ENCODE measurements at regions not wholly inside any gene's neighbourhood (a gene's known extent, or its start where the extent isn't known, plus 50 kb on each side); places are given as distances from the start of the nearest gene placed in this dataset.

GRCh38 chr10:7501157-7501556 lies 90.3 kb upstream of the SFMBT2 start:
- peaks cover 0 to 6% (median 0%) of the 10 kb centered on the region in 8 donors for H3K9me3 ChIP-seq
- no peak overlapping the region for H3K4me3 ChIP-seq
- H3K36me3 ChIP-seq: no peaks in the 10 kb centered on the region
- no peaks in the 10 kb centered on the region for H3K27me3 ChIP-seq (replicated peaks in 1 of 7)
- no peak for DNase-seq
- intact Hi-C loops (cut with DNase I; ENCODE audit: low total_unique reads): no loop called here
- no peak for TF ChIP-seq POLR2A (IDR thresholded peaks at IDR 0.05)
- TF ChIP-seq POLR2AphosphoS5 (IDR thresholded peaks at IDR 0.05): peak in 1 of 3 donors; percentile 11
- peaks cover 0 to 14% (median 5%) of the 10 kb centered on the region in 6 donors for H3K4me1 ChIP-seq
- H3K27ac ChIP-seq: no peak overlapping the region
- 57 to 72% (median 59%) methylated on average over 11 to 12 of the region's 12 CpGs for WGBS, 5 donors

DNA sequence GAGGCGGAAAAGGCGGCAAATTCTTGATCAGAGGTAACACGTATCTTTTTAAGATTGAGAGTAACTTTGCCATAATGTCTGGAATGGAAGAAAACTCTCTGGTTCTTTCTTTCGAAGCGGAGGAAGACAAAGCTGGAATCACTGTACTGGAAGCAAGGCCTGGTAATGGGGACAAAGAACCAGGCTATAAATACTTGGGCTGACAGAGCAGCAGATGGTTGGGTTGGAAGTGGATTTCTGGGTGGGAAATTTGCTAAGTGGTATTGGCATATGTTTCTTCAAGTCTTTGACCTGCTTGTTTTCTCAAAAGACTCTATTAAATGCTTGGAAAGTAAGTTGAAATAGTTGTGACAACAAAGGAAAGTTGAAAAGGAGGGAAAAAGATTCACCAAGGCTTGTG lies 87.3 kb upstream of the SFMBT2 start:
- intact Hi-C loops (cut with DNase I; ENCODE audit: low total_unique reads): no loop called here
- Histone ChIP-seq H3K4me3 (no peak overlapping the region), H3K27me3 (replicated peaks in 1 of 7) (no peaks in the 10 kb centered on the region), H3K27ac (no peak overlapping the region), H3K9me3 (peaks cover 0 to 3% (median 0%) of the 10 kb centered on the region in 8 donors), H3K4me1 (peaks cover 0 to 28% (median 12%) of the 10 kb centered on the region in 6 donors), H3K36me3 (no peaks in the 10 kb centered on the region)
- 93 to 97% (median 95%) methylated on average over 5 of the region's 5 CpGs for WGBS, 5 donors
- no peak for DNase-seq
- TF ChIP-seq POLR2A (IDR thresholded peaks at IDR 0.05) (no peak), POLR2AphosphoS5 (IDR thresholded peaks at IDR 0.05) (no peak)
- TF ChIP-seq, protein P1, sequence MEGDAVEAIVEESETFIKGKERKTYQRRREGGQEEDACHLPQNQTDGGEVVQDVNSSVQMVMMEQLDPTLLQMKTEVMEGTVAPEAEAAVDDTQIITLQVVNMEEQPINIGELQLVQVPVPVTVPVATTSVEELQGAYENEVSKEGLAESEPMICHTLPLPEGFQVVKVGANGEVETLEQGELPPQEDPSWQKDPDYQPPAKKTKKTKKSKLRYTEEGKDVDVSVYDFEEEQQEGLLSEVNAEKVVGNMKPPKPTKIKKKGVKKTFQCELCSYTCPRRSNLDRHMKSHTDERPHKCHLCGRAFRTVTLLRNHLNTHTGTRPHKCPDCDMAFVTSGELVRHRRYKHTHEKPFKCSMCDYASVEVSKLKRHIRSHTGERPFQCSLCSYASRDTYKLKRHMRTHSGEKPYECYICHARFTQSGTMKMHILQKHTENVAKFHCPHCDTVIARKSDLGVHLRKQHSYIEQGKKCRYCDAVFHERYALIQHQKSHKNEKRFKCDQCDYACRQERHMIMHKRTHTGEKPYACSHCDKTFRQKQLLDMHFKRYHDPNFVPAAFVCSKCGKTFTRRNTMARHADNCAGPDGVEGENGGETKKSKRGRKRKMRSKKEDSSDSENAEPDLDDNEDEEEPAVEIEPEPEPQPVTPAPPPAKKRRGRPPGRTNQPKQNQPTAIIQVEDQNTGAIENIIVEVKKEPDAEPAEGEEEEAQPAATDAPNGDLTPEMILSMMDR (IDR thresholded peaks at IDR 0.05 in 8 of 11, conservative IDR thresholded peaks at IDR 0.05 in 3 of 11): no peak

DNA sequence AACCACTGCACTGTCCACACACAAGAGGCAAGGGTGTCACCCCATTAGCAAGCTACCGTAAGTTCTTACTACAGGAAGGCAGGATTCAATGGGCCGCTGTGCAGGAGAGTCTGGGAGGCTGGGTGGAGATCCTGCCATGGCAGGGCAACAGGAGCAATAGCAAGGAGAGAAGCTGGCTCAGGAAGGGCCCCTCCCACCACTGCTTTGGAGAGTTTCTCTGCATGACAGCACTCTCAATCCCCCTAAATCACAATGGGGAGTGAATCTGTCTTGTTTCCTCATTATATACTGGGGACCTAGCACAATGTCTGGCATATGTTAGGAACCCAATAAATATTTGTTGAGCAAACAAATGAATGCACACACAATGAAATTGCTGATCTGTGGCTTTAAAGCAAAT lies 83.2 kb upstream of the SFMBT2 start:
- no peak for TF ChIP-seq POLR2AphosphoS5 (IDR thresholded peaks at IDR 0.05)
- TF ChIP-seq POLR2A (IDR thresholded peaks at IDR 0.05): no peak
- TF ChIP-seq, protein P1 (IDR thresholded peaks at IDR 0.05 in 8 of 11, conservative IDR thresholded peaks at IDR 0.05 in 3 of 11): no peak
- no peak overlapping the region for H3K27ac ChIP-seq
- H3K4me3 ChIP-seq: no peak overlapping the region
- WGBS, 5 donors: 63 to 95% (median 76%) methylated on average over 2 of the region's 2 CpGs
- no peak for DNase-seq
- no peaks in the 10 kb centered on the region for H3K36me3 ChIP-seq
- intact Hi-C loops (cut with DNase I; ENCODE audit: low total_unique reads): no loop called here
- H3K27me3 ChIP-seq (replicated peaks in 1 of 7): no peaks in the 10 kb centered on the region
- peaks cover 6 to 57% (median 25%) of the 10 kb centered on the region in 6 donors for H3K4me1 ChIP-seq
- peaks cover 0 to 3% (median 0%) of the 10 kb centered on the region in 8 donors for H3K9me3 ChIP-seq

DNA sequence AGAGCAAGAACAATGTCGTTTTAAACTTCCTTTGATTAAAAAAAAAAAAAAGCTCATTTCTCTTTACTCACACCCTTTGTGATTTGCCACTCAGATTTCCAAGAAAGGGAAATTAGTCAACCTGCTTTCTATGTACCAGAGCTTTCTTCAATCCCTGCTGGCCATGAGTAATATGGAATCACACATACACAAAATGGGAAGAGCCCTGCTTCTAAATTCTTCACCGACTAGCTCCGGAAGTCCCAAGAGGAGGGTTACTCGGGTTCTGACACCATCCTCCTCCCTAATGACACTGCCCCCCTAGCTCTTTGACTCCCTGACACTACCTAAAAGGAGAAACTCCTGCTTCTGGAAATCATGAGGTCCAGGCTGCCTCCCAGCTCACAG lies 81.8 kb upstream of the SFMBT2 start:
- H3K4me1 ChIP-seq: peaks cover 9 to 71% (median 26%) of the 10 kb centered on the region in 6 donors
- no peaks in the 10 kb centered on the region for H3K27me3 ChIP-seq (replicated peaks in 1 of 7)
- no peak overlapping the region for H3K4me3 ChIP-seq
- no peaks in the 10 kb centered on the region for H3K36me3 ChIP-seq
- no peak for DNase-seq
- peak overlapping the region in 5 of 8 donors; percentile 17 to 51 (median 28) for H3K27ac ChIP-seq
- intact Hi-C loops (cut with DNase I; ENCODE audit: low total_unique reads): no loop called here
- 46 to 55% (median 53%) methylated on average over 4 of the region's 4 CpGs for WGBS, 5 donors
- H3K9me3 ChIP-seq: peaks cover 0 to 3% (median 0%) of the 10 kb centered on the region in 8 donors
- no peak for TF ChIP-seq POLR2AphosphoS5 (IDR thresholded peaks at IDR 0.05)
- TF ChIP-seq POLR2A (IDR thresholded peaks at IDR 0.05): no peak
- TF ChIP-seq, protein P1 (IDR thresholded peaks at IDR 0.05 in 8 of 11, conservative IDR thresholded peaks at IDR 0.05 in 3 of 11): no peak

Measured in spleen (tissue), 11 donors.